H1 (cell line): ENCODE measurements at regions not wholly inside any gene's neighbourhood (a gene's known extent, or its start where the extent isn't known, plus 50 kb on each side); places are given as distances from the start of the nearest gene placed in this dataset.

ENCODE experiments used
- CTCF ChIA-PET: fragments of 300-600 bp; sonication (Branson Sonifier 250); formaldehyde crosslinking; loops from one replicate; lab custom pipeline; 2021; ENCODE audit not compliant: partially characterized antibody; lab: Charles Lee
- POLR2A ChIA-PET: fragments of 300-600 bp; sonication (Branson Sonifier 250); formaldehyde crosslinking; loops from one replicate; lab custom pipeline; 2021; ENCODE audit warnings: inconsistent platforms; ENCODE audit not compliant: partially characterized antibody; lab: Charles Lee
- DNase-seq, 2 experiments: peaks; one replicate each; pipeline versions ENCODE4 v3.0.0 to v3.0.0-alpha.2; 2010 to 2022; ENCODE audit warnings: low spot score in 2 of 2, low read depth in 1 of 2, mixed read lengths in 1 of 2
- FAIRE-seq: peaks from 2 replicates; lab custom pipeline; 2011; peaks lifted over from hg19 to GRCh38; lab: Jason Lieb, UNC
- H2AFZ ChIP-seq: 2 replicates; pipeline ENCODE4 v1.8.1; 2012; ENCODE audit warnings: low read length, inconsistent platforms
- H2AK5ac ChIP-seq: 2 replicates; pipeline ENCODE4 v1.6.1; 2013; ENCODE audit warnings: low read depth, low read length
- H2BK120ac ChIP-seq: replicated peaks from 2 replicates; pipeline ENCODE3; 2013; ENCODE audit warnings: low read depth, low read length, inconsistent platforms
- H2BK12ac ChIP-seq: 2 replicates; pipeline ENCODE4 v1.6.1; 2013; ENCODE audit warnings: low read depth, low read length
- H2BK15ac ChIP-seq: 2 replicates; pipeline ENCODE4 v1.6.1; 2013; ENCODE audit warnings: low read length
- H2BK20ac ChIP-seq: 2 replicates; pipeline ENCODE4 v1.6.1; 2013; ENCODE audit warnings: low read length
- H2BK5ac ChIP-seq: 2 replicates; pipeline ENCODE4 v1.6.1; 2013; ENCODE audit warnings: low read depth, low read length
- H3K14ac ChIP-seq: 2 replicates; pipeline ENCODE4 v1.6.1; 2013; ENCODE audit warnings: inconsistent platforms; ENCODE audit not compliant: insufficient read length
- H3K18ac ChIP-seq: 2 replicates; pipeline ENCODE4 v1.6.1; 2013; ENCODE audit warnings: low read length; ENCODE audit errors: extremely low read depth
- H3K23ac ChIP-seq: 2 replicates; pipeline ENCODE4 v1.6.1; 2013; ENCODE audit warnings: inconsistent platforms; ENCODE audit not compliant: insufficient read length
- H3K23me2 ChIP-seq: 2 replicates; pipeline ENCODE4 v1.6.1; 2013; ENCODE audit warnings: low read depth, low read length
- H3K27ac ChIP-seq: 2 replicates; pipeline ENCODE4 v1.6.1; 2011; ENCODE audit warnings: low read depth, low read length, inconsistent platforms
- H3K27me3 ChIP-seq, 4 experiments: replicated peaks in 1 of 4; 1 replicate in 1 of 4; 2 replicates in 3 of 4; pipeline versions ENCODE4 v1.6.1 to v1.8.1; 2011 to 2013; ENCODE audit warnings: low read length in 3 of 4, mild to moderate bottlenecking in 3 of 4, inconsistent platforms in 2 of 4, mixed read lengths in 2 of 4, moderate library complexity in 1 of 4; ENCODE audit not compliant: control insufficient read depth in 3 of 4, insufficient read depth in 3 of 4; ENCODE audit errors: extremely low read depth in 1 of 4
- H3K36me3 ChIP-seq, 4 experiments: 2 replicates each; pipeline versions ENCODE4 v1.6.1 to v1.8.1; 2011 to 2013; ENCODE audit warnings: mild to moderate bottlenecking in 4 of 4, low read length in 3 of 4, moderate library complexity in 2 of 4, control low read depth in 1 of 4, inconsistent platforms in 1 of 4; ENCODE audit not compliant: insufficient read depth in 4 of 4, control insufficient read depth in 2 of 4
- H3K4ac ChIP-seq: replicated peaks from 2 replicates; pipeline ENCODE3; 2013; ENCODE audit warnings: low read length, low read depth, mixed read lengths, inconsistent platforms; ENCODE audit not compliant: insufficient read length
- H3K4me1 ChIP-seq, 4 experiments: replicated peaks in 1 of 4; 1 replicate in 1 of 4; 2 replicates in 3 of 4; pipeline versions ENCODE4 v1.6.1 to v1.8.1; 2011 to 2013; ENCODE audit warnings: low read length in 3 of 4, inconsistent platforms in 2 of 4, mixed read lengths in 1 of 4; ENCODE audit not compliant: insufficient read depth in 4 of 4, control insufficient read depth in 3 of 4
- H3K4me2 ChIP-seq, 2 experiments: 2 replicates each; pipeline versions ENCODE4 v1.6.1 to v1.8.1; 2011 to 2013; ENCODE audit warnings: low read depth in 2 of 2, low read length in 2 of 2, control low read depth in 1 of 2, inconsistent platforms in 1 of 2, mild to moderate bottlenecking in 1 of 2; ENCODE audit not compliant: insufficient read depth in 1 of 2
- H3K4me3 ChIP-seq, 4 experiments: fragments of 200-600, 300-600 bp in 1 of 4; sonication (generic), shearing (Covaris generic), sonication (Bioruptor Twin) in 1 of 4; 2 replicates each; pipeline versions ENCODE4 v1.5.1 to v1.8.1; 2011 to 2016; ENCODE audit warnings: low read length in 4 of 4, low read depth in 3 of 4, control low read depth in 2 of 4, inconsistent platforms in 2 of 4, mild to moderate bottlenecking in 2 of 4, mixed read lengths in 1 of 4, moderate library complexity in 1 of 4; ENCODE audit not compliant: insufficient read depth in 2 of 4; ENCODE audit errors: extremely low read depth in 1 of 4
- H3K56ac ChIP-seq: replicated peaks from 2 replicates; pipeline ENCODE3; 2013; ENCODE audit warnings: low read depth, mild to moderate bottlenecking, mixed read lengths, low read length, inconsistent platforms; ENCODE audit not compliant: insufficient read length
- H3K79me1 ChIP-seq: 2 replicates; pipeline ENCODE4 v1.6.1; 2013; ENCODE audit warnings: low read depth, low read length, control low read depth
- H3K79me2 ChIP-seq, 2 experiments: 2 replicates each; pipeline versions ENCODE4 v1.6.1 to v1.8.1; 2012 to 2013; ENCODE audit warnings: low read length in 2 of 2, mild to moderate bottlenecking in 2 of 2, inconsistent platforms in 1 of 2; ENCODE audit not compliant: insufficient read depth in 2 of 2, control insufficient read depth in 1 of 2
- H3K9ac ChIP-seq, 4 experiments: replicated peaks in 1 of 4; 1 replicate in 1 of 4; 2 replicates in 3 of 4; pipeline versions ENCODE4 v1.6.1 to v1.8.1; 2011 to 2013; ENCODE audit warnings: low read depth in 3 of 4, low read length in 3 of 4, control low read depth in 2 of 4, mild to moderate bottlenecking in 2 of 4, moderate library complexity in 2 of 4, inconsistent platforms in 1 of 4; ENCODE audit errors: extremely low read depth in 1 of 4
- H3K9me3 ChIP-seq, 2 experiments: 2 replicates each; pipeline versions ENCODE4 v1.6.1 to v1.8.1; 2012 to 2013; ENCODE audit warnings: mild to moderate bottlenecking in 2 of 2, moderate library complexity in 2 of 2, control low read depth in 1 of 2, inconsistent platforms in 1 of 2, low read depth in 1 of 2, low read length in 1 of 2, mixed read lengths in 1 of 2; ENCODE audit not compliant: insufficient read depth in 2 of 2
- H4K20me1 ChIP-seq, 2 experiments: replicated peaks in 1 of 2; 2 replicates each; pipeline versions ENCODE3 to v1.8.1; 2011 to 2013; ENCODE audit warnings: inconsistent platforms in 2 of 2, low read length in 2 of 2, mild to moderate bottlenecking in 1 of 2; ENCODE audit not compliant: insufficient read depth in 2 of 2, control insufficient read depth in 1 of 2
- H4K5ac ChIP-seq: 2 replicates; pipeline ENCODE4 v1.6.1; 2013; ENCODE audit warnings: low read length, low read depth, mixed read lengths, inconsistent platforms; ENCODE audit not compliant: insufficient read length
- H4K8ac ChIP-seq: 2 replicates; pipeline ENCODE4 v1.8.0; 2013; ENCODE audit warnings: mild to moderate bottlenecking, moderate library complexity, low read length, inconsistent platforms; ENCODE audit not compliant: insufficient read depth; ENCODE audit errors: extremely low read depth
- H4K91ac ChIP-seq: replicated peaks from 2 replicates; pipeline ENCODE3; 2013; ENCODE audit warnings: low read length, mixed read lengths, inconsistent platforms; ENCODE audit not compliant: insufficient read length
- SIX5 ChIP-seq: IDR thresholded peaks from 2 replicates; pipeline ENCODE4 v1.6.1; 2011; ENCODE audit warnings: mild to moderate bottlenecking, low read depth, low read length
- TEAD4 ChIP-seq: IDR thresholded peaks from 2 replicates; pipeline ENCODE4 v1.6.1; 2012; ENCODE audit warnings: low read depth, low read length, inconsistent platforms, mixed read lengths
- USF2 ChIP-seq: IDR thresholded peaks from 2 replicates; pipeline ENCODE4 v1.6.1; 2011; ENCODE audit warnings: low read length, improper control_type of control experiment
- WGBS, 2 experiments: shearing (Covaris generic) in 1 of 2; methylation state at CpG; one replicate each; pipeline versions ENCODE4 v1.1.6 to v1.1.7; 2013 to 2015; ENCODE audit warnings: low lambda C conversion rate in 2 of 2, mixed read lengths in 2 of 2, inconsistent platforms in 1 of 2, low coverage in 1 of 2, missing lambda C conversion rate in 1 of 2; ENCODE audit not compliant: insufficient replicate concordance in 2 of 2, insufficient coverage in 1 of 2, insufficient read length in 1 of 2; ENCODE audit errors: extremely low coverage in 1 of 2, missing lambda C conversion rate in 1 of 2; 5-methylcytosine and 5-hydroxymethylcytosine counted together

- Histone ChIP-seq H3K9me3 (no peaks in the 10 kb centered on the region), H2AFZ (no peak overlapping the region), H3K14ac (no peak overlapping the region), H4K91ac (no peak overlapping the region), H3K79me1 (no peaks in the 10 kb centered on the region), H3K4ac (no peak overlapping the region), H3K9ac (no peak overlapping the region), H3K23me2 (no peaks in the 10 kb centered on the region), H3K56ac (no peak overlapping the region), H4K5ac (no peak overlapping the region), H2BK120ac (no peak overlapping the region), H3K4me1 (no peaks in the 10 kb centered on the region), H3K18ac (no peak overlapping the region), H2BK12ac (no peak overlapping the region), H3K4me3 (no peak overlapping the region), H3K27me3 (peaks cover 0 to 2% (median 0%) of the 10 kb centered on the region in 4 experiments; a peak in 1 of 7 replicates), H4K20me1 (no peaks in the 10 kb centered on the region), H3K4me2 (no peak overlapping the region), H3K79me2 (no peaks in the 10 kb centered on the region), H3K27ac (no peak overlapping the region), H2BK20ac (no peak overlapping the region), H2BK5ac (no peak overlapping the region), H2AK5ac (no peak overlapping the region), H3K36me3 (no peaks in the 10 kb centered on the region), H2BK15ac (no peak overlapping the region), H4K8ac (no peak overlapping the region), H3K23ac (no peak overlapping the region)
- FAIRE-seq (no peak), DNase-seq (no peak)
- ChIA-PET CTCF (no interaction called here), POLR2A (no interaction called here)
- 94% methylated on average over 5 of the region's 5 CpGs; no CpG with 5 or more reads in 1 of the 2 experiments for WGBS, 2 experiments
- TF ChIP-seq USF2: no peak
- TF ChIP-seq SIX5: no peak
- no peak for TF ChIP-seq TEAD4
Observed at GRCh38 chr3:83131236-83131635, 1369.8 kb upstream of the GBE1 start.
